Coronary artery (tissue), 2 donors: ENCODE measurements at regions not wholly inside any gene's neighbourhood (a gene's known extent, or its start where the extent isn't known, plus 50 kb on each side); places are given as distances from the start of the nearest gene placed in this dataset.

Experiments
- DNase-seq: peaks from one replicate; pipeline ENCODE4 v3.0.0-alpha.2; 2017; ENCODE audit warnings: low spot score
- H3K27ac ChIP-seq, 2 donors: fragments of 200-600 bp; sonication (generic); one replicate each; pipeline ENCODE4 v1.5.1; 2016 to 2019
- H3K4me3 ChIP-seq: fragments of 200-600 bp; sonication (generic); 2 replicates; pipeline ENCODE4 v1.5.1; 2016; ENCODE audit warnings: mild to moderate bottlenecking, moderate library complexity
- CTCF ChIP-seq: fragments of 200-600 bp; sonication (generic); IDR thresholded peaks from one replicate; pipeline ENCODE4 v1.5.1; 2019; ENCODE audit warnings: antibody characterized with exemption

GRCh38 chr2:212638694-212639093, 100.1 kb upstream of the ERBB4 start:
- Histone ChIP-seq H3K27ac (no peak overlapping the region), H3K4me3 (no peak overlapping the region)
- DNase-seq = no peak
- TF ChIP-seq CTCF = no peak

GRCh38 chr2:212628586-212628985, 90.0 kb upstream of the ERBB4 start:
- H3K4me3 ChIP-seq = no peak overlapping the region
- no peak for TF ChIP-seq CTCF
- H3K27ac ChIP-seq = no peak overlapping the region
- DNase-seq = no peak

- DNase-seq = no peak
- Histone ChIP-seq H3K4me3 (no peak overlapping the region), H3K27ac (no peak overlapping the region)
- TF ChIP-seq CTCF = no peak
Observed at GRCh38 chr2:212626371-212626918, 87.8 kb upstream of the ERBB4 start.

- H3K4me3 ChIP-seq = no peak overlapping the region
- no peak overlapping the region for H3K27ac ChIP-seq
- no peak for TF ChIP-seq CTCF
- no peak for DNase-seq
Observed at GRCh38 chr2:212619954-212620353, 81.4 kb upstream of the ERBB4 start.

- H3K27ac ChIP-seq = no peak overlapping the region
- H3K4me3 ChIP-seq = no peak overlapping the region
- DNase-seq = no peak
- TF ChIP-seq CTCF = no peak
Observed at GRCh38 chr2:212618636-212619035, 80.0 kb upstream of the ERBB4 start.

GRCh38 chr2:212610872-212611425, 72.3 kb upstream of the ERBB4 start:
- TF ChIP-seq CTCF = no peak
- no peak for DNase-seq
- H3K4me3 ChIP-seq = no peak overlapping the region
- H3K27ac ChIP-seq = no peak overlapping the region

GRCh38 chr2:212609479-212609878, 70.9 kb upstream of the ERBB4 start:
- no peak for TF ChIP-seq CTCF
- Histone ChIP-seq H3K27ac (no peak overlapping the region), H3K4me3 (no peak overlapping the region)
- DNase-seq = no peak
